HG03457 (cell line): ENCODE measurements at regions not wholly inside any gene's neighbourhood (a gene's known extent, or its start where the extent isn't known, plus 50 kb on each side); places are given as distances from the start of the nearest gene placed in this dataset.

Experiments used
- ATAC-seq: cut with Tn5 transposase; IDR thresholded peaks from one replicate; pipeline ENCODE4 v1.9.1; 2021; ENCODE audit warnings: moderate number of reproducible peaks; ENCODE audit not compliant: unreplicated experiment

GRCh38 chr12:16756833-16757555 lies 151.0 kb upstream of the LMO3 start:
- ATAC-seq = no peak

GRCh38 chr12:16730772-16731171 lies 124.8 kb upstream of the LMO3 start:
- ATAC-seq = no peak

- ATAC-seq = no peak
Observed at GRCh38 chr12:16726879-16727278, 120.9 kb upstream of the LMO3 start.

- ATAC-seq = no peak
Observed at GRCh38 chr12:16719713-16720416, 113.9 kb upstream of the LMO3 start.

- no peak for ATAC-seq
Observed at GRCh38 chr12:16716928-16717327, 111.0 kb upstream of the LMO3 start.

GRCh38 chr12:16692099-16692498 lies 86.1 kb upstream of the LMO3 start:
- ATAC-seq = no peak

GRCh38 chr12:16691624-16692023 lies 85.7 kb upstream of the LMO3 start:
- ATAC-seq = no peak

GRCh38 chr12:16688200-16688599 lies 82.2 kb upstream of the LMO3 start:
- ATAC-seq = no peak

GRCh38 chr12:16685107-16685506 lies 79.1 kb upstream of the LMO3 start:
- ATAC-seq = no peak

- ATAC-seq = no peak
Observed at GRCh38 chr12:16681196-16681595, 75.2 kb upstream of the LMO3 start.

- no peak for ATAC-seq
Observed at GRCh38 chr12:16675438-16675837, 69.5 kb upstream of the LMO3 start.

- ATAC-seq = no peak
Observed at GRCh38 chr12:16674885-16675284, 68.9 kb upstream of the LMO3 start.

- ATAC-seq = no peak
Observed at GRCh38 chr12:16670456-16671050, 64.6 kb upstream of the LMO3 start.

- ATAC-seq = no peak
Observed at GRCh38 chr12:16669756-16670155, 63.8 kb upstream of the LMO3 start.

- no peak for ATAC-seq
Observed at GRCh38 chr12:16668198-16668597, 62.2 kb upstream of the LMO3 start.

- ATAC-seq = no peak
Observed at GRCh38 chr12:16658699-16659098, 52.7 kb upstream of the LMO3 start.
